GM18870 (cell line): ENCODE measurements at regions not wholly inside any gene's neighbourhood (a gene's known extent, or its start where the extent isn't known, plus 50 kb on each side); places are given as distances from the start of the nearest gene placed in this dataset.

Experiments used
- ATAC-seq: cut with Tn5 transposase; IDR thresholded peaks from one replicate; pipeline ENCODE4 v1.9.1; 2021; ENCODE audit warnings: moderate library complexity; ENCODE audit not compliant: unreplicated experiment

DNA sequence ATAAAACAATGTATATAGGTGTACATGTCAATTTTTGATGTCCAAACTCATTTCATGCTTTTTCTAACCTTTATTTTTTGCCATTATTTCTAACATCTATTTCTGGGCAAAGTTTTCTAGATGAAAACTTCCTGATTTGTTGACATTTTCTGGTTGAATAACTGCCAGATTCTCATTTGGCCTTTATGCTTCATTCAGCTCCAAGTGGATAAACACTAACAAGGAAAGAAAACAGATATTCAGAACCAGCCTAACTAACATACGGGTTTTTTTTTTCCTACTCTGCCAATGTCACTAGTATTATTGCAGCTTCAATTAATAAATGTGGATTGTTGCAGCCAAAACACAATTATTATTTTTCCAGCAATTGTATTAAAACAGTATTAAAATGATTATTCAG, 50.9 kb upstream of the RAP1GDS1 start:
- no peak for ATAC-seq

- ATAC-seq: no peak
Observed at GRCh38 chr4:98209111-98209510, 52.1 kb upstream of the RAP1GDS1 start.

DNA sequence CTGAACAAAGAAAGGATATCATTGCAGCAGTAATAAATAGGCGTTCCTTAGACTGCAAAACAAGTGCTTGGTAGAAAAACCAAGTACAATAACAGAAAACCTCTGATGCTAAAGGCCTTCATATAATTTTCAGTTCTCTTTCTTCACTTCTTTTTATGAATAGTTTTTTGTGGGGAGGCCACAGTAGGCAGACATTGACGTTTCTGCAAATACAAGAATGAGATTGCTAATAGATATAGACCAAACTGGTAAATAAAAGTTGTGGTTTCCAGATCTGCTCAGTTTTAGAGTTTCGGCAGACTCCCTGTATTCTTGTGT, 57.0 kb upstream of the RAP1GDS1 start:
- ATAC-seq: peak; percentile 57

GRCh38 chr4:98203332-98204235, 57.6 kb upstream of the RAP1GDS1 start:
- peak; percentile 84 for ATAC-seq

- ATAC-seq: no peak
Observed at GRCh38 chr4:98202907-98203306, 58.3 kb upstream of the RAP1GDS1 start.

GRCh38 chr4:98199247-98199646, 56.0 kb upstream of the STPG2 start:
- ATAC-seq: no peak

DNA sequence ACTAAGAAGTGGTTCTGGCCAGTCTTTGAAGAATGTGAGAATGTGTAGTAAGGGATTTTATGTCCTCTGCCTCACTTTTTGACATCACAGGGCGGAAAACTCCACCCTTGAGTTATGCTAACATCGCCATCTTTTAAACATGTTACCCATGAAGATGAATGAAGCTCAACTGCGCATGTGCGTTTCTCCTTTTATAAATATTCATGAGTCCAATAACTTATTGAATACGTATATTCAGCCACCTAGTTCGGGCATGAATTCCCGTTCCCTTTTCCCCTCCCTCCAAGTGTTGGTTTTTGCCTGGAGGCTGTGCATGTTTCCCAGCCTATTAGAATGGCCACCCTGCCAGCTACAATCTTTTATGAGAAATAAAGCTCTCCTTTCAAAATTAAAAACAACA, 51.7 kb upstream of the STPG2 start:
- no peak for ATAC-seq

- ATAC-seq: no peak
Observed at GRCh38 chr4:98193459-98194105, 50.3 kb upstream of the STPG2 start.
